HL-60 (cell line): ENCODE measurements at regions not wholly inside any gene's neighbourhood (a gene's known extent, or its start where the extent isn't known, plus 50 kb on each side); places are given as distances from the start of the nearest gene placed in this dataset.

Source experiments
- DNase-seq, 2 experiments: peaks; one replicate each; pipeline ENCODE4 v3.0.0-alpha.2; 2010 to 2020; ENCODE audit warnings: low read depth in 1 of 2, low spot score in 1 of 2
- H3K27ac ChIP-seq: fragments of 250-450 bp; sonication (Bioruptor Pico); replicated peaks from 2 replicates; pipeline ENCODE4 v1.5.1; 2020; ENCODE audit warnings: mild to moderate bottlenecking, moderate library complexity
- H3K27me3 ChIP-seq: fragments of 250-450 bp; sonication (Bioruptor Pico); 2 replicates; pipeline ENCODE4 v1.5.1; 2021; ENCODE audit warnings: mild to moderate bottlenecking, moderate library complexity; ENCODE audit not compliant: insufficient read depth, poor library complexity, severe bottlenecking
- H3K4me3 ChIP-seq: replicated peaks from 2 replicates; pipeline ENCODE4 v1.5.1; 2011; ENCODE audit warnings: mild to moderate bottlenecking, control low read depth, low read length; ENCODE audit not compliant: insufficient read depth
- CTCF ChIP-seq: IDR thresholded peaks from one replicate; pipeline ENCODE4 v1.5.1; 2011; ENCODE audit warnings: low read length, control low read depth, inconsistent platforms; ENCODE audit not compliant: insufficient read depth
- GABPA ChIP-seq: IDR thresholded peaks from 2 replicates; pipeline ENCODE4 v1.6.1; 2012; ENCODE audit warnings: low read depth
- POLR2AphosphoS5 ChIP-seq: IDR thresholded peaks from 2 replicates; pipeline ENCODE4 v1.6.1; 2012; ENCODE audit warnings: low read depth
- REST ChIP-seq: IDR thresholded peaks from 2 replicates; pipeline ENCODE4 v1.6.1; 2012; ENCODE audit warnings: low read depth; ENCODE audit not compliant: insufficient replicate concordance
- SPI1 ChIP-seq: IDR thresholded peaks from 2 replicates; pipeline ENCODE4 v1.6.1; 2012; ENCODE audit warnings: low read depth, mild to moderate bottlenecking, borderline replicate concordance

GRCh38 chr13:103326326-103326725 is 260.1 kb upstream of the SLC10A2 start:
- TF ChIP-seq CTCF (no peak), POLR2AphosphoS5 (no peak), GABPA (no peak), SPI1 (no peak), REST (no peak)
- Histone ChIP-seq H3K27me3 (no peaks in the 10 kb centered on the region), H3K4me3 (no peak overlapping the region), H3K27ac (no peak overlapping the region)
- DNase-seq: no peak

- DNase-seq: no peak
- TF ChIP-seq REST (no peak), CTCF (no peak), SPI1 (no peak), POLR2AphosphoS5 (no peak), GABPA (no peak)
- Histone ChIP-seq H3K27me3 (no peaks in the 10 kb centered on the region), H3K4me3 (no peak overlapping the region), H3K27ac (no peak overlapping the region)
These were observed 259.5 kb upstream of the SLC10A2 start for GRCh38 chr13:103325672-103326071.

GRCh38 chr13:103324641-103325040 is 258.4 kb upstream of the SLC10A2 start:
- Histone ChIP-seq H3K27me3 (no peaks in the 10 kb centered on the region), H3K4me3 (no peak overlapping the region), H3K27ac (no peak overlapping the region)
- no peak for DNase-seq
- TF ChIP-seq GABPA (no peak), POLR2AphosphoS5 (no peak), SPI1 (no peak), CTCF (no peak), REST (no peak)
